ENCODE measurements at regions not wholly inside any gene's neighbourhood (a gene's known extent, or its start where the extent isn't known, plus 50 kb on each side); places are given as distances from the start of the nearest gene placed in this dataset.

- ATAC-seq, result no peak
Measured at GRCh38 chr13:48761256-48761655, 107.5 kb downstream of the CYSLTR2 start.

GRCh38 chr13:48769107-48769704, 115.5 kb downstream of the CYSLTR2 start:
- ATAC-seq, result peak; percentile 100

GRCh38 chr13:48770372-48770771, 116.6 kb downstream of the CYSLTR2 start:
- no peak for ATAC-seq

GRCh38 chr13:48772908-48773307, 119.2 kb downstream of the CYSLTR2 start:
- ATAC-seq, result no peak

GRCh38 chr13:48773531-48774275, 120.0 kb downstream of the CYSLTR2 start:
- no peak for ATAC-seq

- no peak for ATAC-seq
Measured at GRCh38 chr13:48775285-48775684, 121.6 kb downstream of the CYSLTR2 start.

GRCh38 chr13:48775804-48776203, 122.1 kb downstream of the CYSLTR2 start:
- no peak for ATAC-seq

GRCh38 chr13:48776401-48776800, 122.7 kb downstream of the CYSLTR2 start:
- ATAC-seq, result no peak

- no peak for ATAC-seq
Measured at GRCh38 chr13:48778610-48779009, 124.9 kb downstream of the CYSLTR2 start.

GRCh38 chr13:48780713-48781341, 127.1 kb downstream of the CYSLTR2 start:
- no peak for ATAC-seq

GRCh38 chr13:48782429-48782840, 128.7 kb downstream of the CYSLTR2 start:
- no peak for ATAC-seq

- ATAC-seq, result peak; percentile 54
Measured at GRCh38 chr13:48783181-48783630, 129.5 kb downstream of the CYSLTR2 start.

GRCh38 chr13:48783695-48784230, 130.0 kb downstream of the CYSLTR2 start:
- ATAC-seq, result peak; percentile 10

- no peak for ATAC-seq
Measured at GRCh38 chr13:48784916-48785548, 131.3 kb downstream of the CYSLTR2 start.

GRCh38 chr13:48790199-48790598, 136.5 kb downstream of the CYSLTR2 start:
- no peak for ATAC-seq

- ATAC-seq, result no peak
Measured at GRCh38 chr13:48790966-48791365, 137.2 kb downstream of the CYSLTR2 start.

- ATAC-seq, result no peak
Measured at GRCh38 chr13:48797127-48797526, 143.4 kb downstream of the CYSLTR2 start.

- no peak for ATAC-seq
Measured at GRCh38 chr13:48797761-48798160, 144.0 kb downstream of the CYSLTR2 start.

- no peak for ATAC-seq
Measured at GRCh38 chr13:48798180-48798579, 144.5 kb downstream of the CYSLTR2 start.

- no peak for ATAC-seq
Measured at GRCh38 chr13:48801255-48801654, 147.5 kb downstream of the CYSLTR2 start.

GRCh38 chr13:48804821-48805601, 151.3 kb downstream of the CYSLTR2 start:
- no peak for ATAC-seq

GRCh38 chr13:48806522-48806921, 152.8 kb downstream of the CYSLTR2 start:
- no peak for ATAC-seq

All from esophagus mucosa (tissue), 1 donor.